ENCODE measurements at regions not wholly inside any gene's neighbourhood (a gene's known extent, or its start where the extent isn't known, plus 50 kb on each side); places are given as distances from the start of the nearest gene placed in this dataset.

GRCh38 chr14:84885061-84885460 lies 644.9 kb upstream of the FLRT2 start:
- TF ChIP-seq, protein P1, sequence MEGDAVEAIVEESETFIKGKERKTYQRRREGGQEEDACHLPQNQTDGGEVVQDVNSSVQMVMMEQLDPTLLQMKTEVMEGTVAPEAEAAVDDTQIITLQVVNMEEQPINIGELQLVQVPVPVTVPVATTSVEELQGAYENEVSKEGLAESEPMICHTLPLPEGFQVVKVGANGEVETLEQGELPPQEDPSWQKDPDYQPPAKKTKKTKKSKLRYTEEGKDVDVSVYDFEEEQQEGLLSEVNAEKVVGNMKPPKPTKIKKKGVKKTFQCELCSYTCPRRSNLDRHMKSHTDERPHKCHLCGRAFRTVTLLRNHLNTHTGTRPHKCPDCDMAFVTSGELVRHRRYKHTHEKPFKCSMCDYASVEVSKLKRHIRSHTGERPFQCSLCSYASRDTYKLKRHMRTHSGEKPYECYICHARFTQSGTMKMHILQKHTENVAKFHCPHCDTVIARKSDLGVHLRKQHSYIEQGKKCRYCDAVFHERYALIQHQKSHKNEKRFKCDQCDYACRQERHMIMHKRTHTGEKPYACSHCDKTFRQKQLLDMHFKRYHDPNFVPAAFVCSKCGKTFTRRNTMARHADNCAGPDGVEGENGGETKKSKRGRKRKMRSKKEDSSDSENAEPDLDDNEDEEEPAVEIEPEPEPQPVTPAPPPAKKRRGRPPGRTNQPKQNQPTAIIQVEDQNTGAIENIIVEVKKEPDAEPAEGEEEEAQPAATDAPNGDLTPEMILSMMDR (IDR thresholded peaks at IDR 0.05; ENCODE audit: low read length) = no peak
- no peak for TF ChIP-seq EZH2 (IDR thresholded peaks at IDR 0.05; ENCODE audit: borderline replicate concordance, low read length)
